ENCODE measurements at regions not wholly inside any gene's neighbourhood (a gene's known extent, or its start where the extent isn't known, plus 50 kb on each side); places are given as distances from the start of the nearest gene placed in this dataset.

- DNase-seq (ENCODE audit: low read depth in 1 of 2, low spot score in 1 of 2), result no peak
Observed at GRCh38 chr18:22040533-22040932, 128.9 kb upstream of the GATA6 start.

GRCh38 chr18:22043837-22044236, 125.6 kb upstream of the GATA6 start:
- DNase-seq (ENCODE audit: low read depth in 1 of 2, low spot score in 1 of 2), result no peak

- DNase-seq (ENCODE audit: low read depth in 1 of 2, low spot score in 1 of 2), result no peak
Observed at GRCh38 chr18:22044474-22045220, 124.7 kb upstream of the GATA6 start.

GRCh38 chr18:22045221-22045918, 124.0 kb upstream of the GATA6 start:
- DNase-seq (ENCODE audit: low read depth in 1 of 2, low spot score in 1 of 2), result no peak

GRCh38 chr18:22046473-22046872, 122.9 kb upstream of the GATA6 start:
- no peak for DNase-seq (ENCODE audit: low read depth in 1 of 2, low spot score in 1 of 2)

- DNase-seq (ENCODE audit: low read depth in 1 of 2, low spot score in 1 of 2), result no peak
Observed at GRCh38 chr18:22047485-22047884, 121.9 kb upstream of the GATA6 start.

GRCh38 chr18:22048221-22048620, 121.2 kb upstream of the GATA6 start:
- no peak for DNase-seq (ENCODE audit: low read depth in 1 of 2, low spot score in 1 of 2)

- no peak for DNase-seq (ENCODE audit: low read depth in 1 of 2, low spot score in 1 of 2)
Observed at GRCh38 chr18:22048932-22049615, 120.3 kb upstream of the GATA6 start.

DNA sequence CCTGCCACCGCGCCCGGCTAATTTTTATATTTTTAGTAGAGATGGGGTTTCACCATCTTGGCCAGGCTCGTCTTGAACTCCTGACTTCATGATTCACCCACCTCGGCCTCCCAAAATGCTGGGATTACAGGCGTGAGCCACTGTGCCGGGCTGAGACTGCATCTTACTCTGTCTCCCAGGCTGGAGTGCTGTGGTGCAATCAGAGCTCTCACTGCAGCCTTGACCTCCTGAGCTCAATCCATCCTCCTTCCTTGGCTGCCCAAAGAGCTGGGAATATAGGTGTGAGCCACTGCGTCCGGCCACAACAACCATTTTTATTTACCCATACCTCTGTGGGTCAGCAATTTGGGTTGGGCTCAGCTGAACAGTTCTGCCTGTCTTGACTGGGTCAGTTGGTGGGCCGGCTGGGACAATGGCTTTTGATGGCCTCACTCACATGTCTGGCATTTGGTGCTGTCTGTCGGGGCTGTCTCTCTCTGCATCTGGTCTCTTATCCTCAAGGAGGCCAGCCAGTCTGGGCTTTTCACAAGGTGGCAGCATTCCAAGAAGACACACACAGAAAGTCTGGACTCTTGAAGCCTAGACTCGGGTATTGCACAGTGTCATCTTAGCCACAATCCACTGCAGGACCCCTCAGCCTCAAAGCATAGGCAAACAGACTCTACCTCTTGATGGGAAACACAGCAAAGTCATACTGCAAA, 116.8 kb upstream of the GATA6 start:
- no peak for DNase-seq (ENCODE audit: low read depth in 1 of 2, low spot score in 1 of 2)

DNA sequence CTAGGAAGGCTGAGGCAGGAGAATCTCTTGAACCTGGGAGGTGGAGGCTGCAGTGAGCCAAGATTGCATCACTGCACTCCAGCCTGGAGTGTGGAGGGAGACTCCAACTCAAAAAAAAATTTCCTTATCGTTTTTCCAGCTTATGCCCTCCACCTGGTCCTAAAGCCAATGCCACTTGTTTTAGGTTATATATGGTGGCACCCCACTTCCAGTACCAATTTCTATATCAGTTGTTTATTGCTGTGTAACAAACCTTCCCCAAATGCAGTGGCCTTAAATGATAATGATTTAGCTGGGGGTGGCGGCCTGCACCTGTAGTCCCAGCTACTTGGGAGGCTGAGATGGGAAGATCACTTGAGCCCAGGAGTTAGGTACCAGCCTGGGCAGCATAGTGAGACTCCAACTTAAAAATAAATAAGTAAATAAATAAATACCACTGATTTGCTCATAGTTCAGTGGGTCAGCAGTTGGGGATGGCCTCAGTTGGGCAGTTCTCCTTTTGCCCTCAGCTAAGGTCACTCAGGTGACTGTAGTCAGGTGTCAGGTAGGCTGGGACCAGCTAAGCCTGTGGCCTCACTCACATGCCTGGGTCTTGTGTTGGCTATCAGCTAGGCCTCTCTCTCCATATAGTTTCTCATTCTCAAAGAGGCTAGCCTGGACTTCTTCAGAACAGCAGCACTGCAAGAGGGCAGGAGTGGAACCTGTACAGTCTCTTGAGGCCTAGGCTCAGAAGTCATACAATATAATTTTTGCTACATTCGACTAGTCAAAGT, 113.7 kb upstream of the GATA6 start:
- no peak for DNase-seq (ENCODE audit: low read depth in 1 of 2, low spot score in 1 of 2)

GRCh38 chr18:22056950-22057349, 112.4 kb upstream of the GATA6 start:
- no peak for DNase-seq (ENCODE audit: low read depth in 1 of 2, low spot score in 1 of 2)

DNA sequence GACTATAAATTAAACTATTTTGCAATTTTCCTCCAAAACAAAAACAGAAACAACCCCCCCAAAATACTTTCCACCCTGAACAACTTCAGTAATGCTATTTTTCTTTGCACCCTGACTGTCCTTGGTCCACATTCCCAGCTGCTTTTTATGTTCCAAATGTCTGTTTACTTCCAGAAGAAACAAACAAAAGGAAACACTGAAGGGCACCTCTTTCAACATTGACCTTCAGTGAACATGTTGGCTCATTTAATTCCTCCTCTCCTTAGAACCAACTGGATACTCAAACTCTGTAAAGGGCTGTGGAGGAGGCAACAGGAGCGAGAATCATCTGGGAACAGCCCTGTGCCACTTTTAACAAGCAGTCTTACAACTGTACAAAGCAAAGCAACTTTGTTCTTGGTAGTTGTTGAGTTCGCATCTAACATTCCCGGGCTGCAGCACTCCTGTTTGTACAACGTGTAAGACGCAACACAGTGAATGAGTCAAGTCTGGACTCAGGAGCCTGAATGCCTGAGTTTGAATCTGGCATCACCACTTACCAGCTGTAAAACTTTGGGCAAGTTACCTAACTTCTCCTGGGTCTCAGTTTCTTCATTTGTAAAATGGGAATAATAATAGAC, 111.4 kb upstream of the GATA6 start:
- no peak for DNase-seq (ENCODE audit: low read depth in 1 of 2, low spot score in 1 of 2)

DNA sequence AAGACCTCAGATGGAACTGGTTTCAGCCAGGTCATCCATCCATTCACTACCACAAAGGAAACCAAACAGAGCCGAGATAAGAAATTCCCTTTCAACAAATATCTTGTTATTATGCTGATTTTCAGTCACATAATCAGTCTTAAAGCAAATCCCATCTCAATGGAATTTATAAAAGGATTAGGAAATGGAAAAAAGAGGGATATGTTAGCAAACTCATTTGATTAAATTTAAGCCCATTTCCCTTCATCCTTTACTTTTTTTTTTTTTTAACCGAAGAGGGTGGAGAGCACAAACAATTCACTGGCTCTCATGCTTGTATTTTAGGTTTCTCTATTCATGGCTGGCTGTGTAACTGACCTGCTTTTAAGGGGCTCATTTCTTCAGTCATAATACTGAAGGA, 109.0 kb upstream of the GATA6 start:
- no peak for DNase-seq (ENCODE audit: low read depth in 1 of 2, low spot score in 1 of 2)

GRCh38 chr18:22063102-22063501, 106.3 kb upstream of the GATA6 start:
- no peak for DNase-seq (ENCODE audit: low read depth in 1 of 2, low spot score in 1 of 2)

- DNase-seq (ENCODE audit: low read depth in 1 of 2, low spot score in 1 of 2), result no peak
Observed at GRCh38 chr18:22063672-22064071, 105.7 kb upstream of the GATA6 start.

DNA sequence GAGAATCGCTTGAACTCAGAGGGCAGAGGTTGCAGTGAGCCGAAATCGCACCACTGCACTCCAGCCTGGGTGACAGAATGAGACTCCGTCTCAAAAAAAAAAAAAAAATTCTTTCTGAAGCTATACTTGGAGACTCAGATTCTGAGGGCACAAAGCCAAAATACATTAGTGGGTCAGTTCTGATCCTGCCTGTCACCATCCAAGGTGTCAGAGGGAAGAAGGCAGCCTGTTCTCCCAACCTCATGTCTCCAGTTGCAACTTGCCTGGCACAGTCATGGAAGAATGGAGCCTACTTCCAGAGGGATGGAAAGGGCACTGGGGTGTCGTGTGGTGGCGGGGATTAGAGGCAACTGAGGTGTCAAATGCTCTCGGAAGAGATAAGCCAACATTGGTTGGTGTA, 104.8 kb upstream of the GATA6 start:
- no peak for DNase-seq (ENCODE audit: low read depth in 1 of 2, low spot score in 1 of 2)

DNA sequence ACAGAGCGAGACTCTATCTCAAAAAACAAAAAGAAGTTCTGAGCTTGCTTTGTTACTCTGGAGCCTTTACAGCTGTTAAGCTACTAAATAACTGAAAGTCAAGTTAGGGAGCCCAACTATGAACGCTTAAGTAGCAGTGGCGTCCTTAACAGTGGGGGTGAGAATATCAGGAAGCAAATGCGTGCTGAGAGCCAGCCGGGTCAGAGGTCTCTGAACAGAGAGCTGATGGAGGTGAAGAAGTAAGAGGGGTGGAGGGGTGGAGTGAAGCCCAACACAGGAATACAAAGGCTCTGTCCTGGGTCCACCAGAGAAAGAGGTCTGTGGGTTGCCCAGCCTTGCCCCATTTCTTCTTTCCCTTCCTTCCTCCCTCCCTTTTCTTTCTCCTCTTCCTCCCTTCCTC, 104.1 kb upstream of the GATA6 start:
- no peak for DNase-seq (ENCODE audit: low read depth in 1 of 2, low spot score in 1 of 2)

DNA sequence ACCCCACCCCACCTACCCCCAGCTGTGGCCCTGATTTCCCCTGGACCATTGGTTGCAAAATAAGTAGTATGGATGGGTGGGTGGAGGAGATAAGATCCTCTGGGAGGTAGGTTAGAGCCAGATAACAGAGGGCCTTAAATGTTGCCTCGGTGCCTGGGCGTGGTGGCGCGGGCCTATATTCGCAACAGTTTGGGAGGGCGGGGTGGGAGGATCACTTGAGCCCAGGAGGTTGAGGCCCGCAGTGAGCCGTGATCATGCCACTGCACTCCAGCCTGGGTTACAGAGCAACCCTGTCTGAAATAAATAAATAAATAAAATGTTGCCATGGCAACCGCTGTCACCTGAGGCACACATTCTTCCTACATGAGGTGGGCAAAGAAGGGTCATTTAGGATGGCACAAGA, 103.3 kb upstream of the GATA6 start:
- no peak for DNase-seq (ENCODE audit: low read depth in 1 of 2, low spot score in 1 of 2)

DNA sequence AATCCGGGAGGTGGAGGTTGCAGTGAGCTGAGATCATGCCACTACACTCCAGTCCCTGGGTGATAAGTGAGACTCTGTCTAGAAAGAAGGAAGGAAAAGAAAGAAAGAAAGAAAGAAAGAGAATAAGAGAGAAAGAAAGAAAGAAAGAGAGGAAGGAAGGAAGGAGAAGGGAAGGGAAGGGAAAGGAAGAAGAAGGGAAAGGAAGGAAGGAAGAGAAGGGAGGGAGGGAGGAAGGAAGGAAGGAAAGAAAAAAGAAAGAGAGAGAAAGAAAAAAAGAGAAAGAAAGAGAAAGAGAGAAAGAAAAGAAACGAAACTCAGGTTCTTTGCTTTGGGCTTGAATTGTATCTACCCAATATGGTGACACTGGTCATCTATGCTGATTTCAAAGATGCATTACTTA, 102.3 kb upstream of the GATA6 start:
- DNase-seq (ENCODE audit: low read depth in 1 of 2, low spot score in 1 of 2), result no peak

- DNase-seq (ENCODE audit: low read depth in 1 of 2, low spot score in 1 of 2), result no peak
Observed at GRCh38 chr18:22067682-22068081, 101.7 kb upstream of the GATA6 start.

Measured in activated T-helper 1 cell treated with anti-CD3 and anti-CD28 coated beads, Interleukin-2, amount 50 U/mL, for 16 hours (primary cell).